Keratinocyte (primary cell): ENCODE measurements at regions not wholly inside any gene's neighbourhood (a gene's known extent, or its start where the extent isn't known, plus 50 kb on each side); places are given as distances from the start of the nearest gene placed in this dataset.

ENCODE experiments used
- EZH2 ChIP-seq: IDR thresholded peaks from one replicate; pipeline ENCODE4 v1.6.1; 2012; ENCODE audit warnings: inconsistent platforms, mild to moderate bottlenecking, low read length, moderate library complexity
- TF ChIP-seq, protein P1 (sequence below), 3 experiments: IDR thresholded peaks in 1 of 3; conservative IDR thresholded peaks in 1 of 3; optimal IDR thresholded peaks in 1 of 3; 2 replicates in 2 of 3; 3 replicates in 1 of 3; pipeline versions ENCODE3 to v1.5.1; 2011; ENCODE audit warnings: low read length in 3 of 3, mild to moderate bottlenecking in 3 of 3, moderate library complexity in 2 of 3, control low read depth in 1 of 3, inconsistent platforms in 1 of 3; ENCODE audit not compliant: insufficient read depth in 2 of 3; ENCODE audit errors: extremely low read depth in 1 of 3

DNA sequence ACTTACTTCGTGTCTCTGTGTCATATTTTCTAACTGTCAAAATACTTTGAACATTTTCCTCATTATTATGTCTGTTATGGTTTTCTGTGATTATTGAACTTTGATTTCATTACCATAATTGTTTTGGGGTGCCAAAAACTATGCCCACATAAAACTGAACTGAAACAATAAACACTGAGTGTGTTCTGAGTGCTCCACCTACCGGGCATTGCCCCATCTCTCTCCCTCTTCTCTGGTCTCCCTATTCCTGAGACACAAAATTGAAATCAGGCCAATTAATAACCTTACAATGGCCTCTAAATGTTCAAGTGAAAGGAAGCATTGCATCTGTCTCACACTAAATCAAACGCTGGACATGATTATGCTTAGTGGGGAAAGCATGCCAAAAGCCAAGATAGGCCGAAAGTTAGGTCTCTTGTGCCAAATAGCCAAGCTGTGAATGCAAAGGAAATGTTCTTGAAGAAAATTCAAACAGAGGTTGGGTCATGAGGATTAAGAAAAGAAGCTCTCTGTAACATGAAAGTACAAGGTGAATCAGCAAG, 972.3 kb downstream of the PCDH7 start:
- TF ChIP-seq, protein P1, sequence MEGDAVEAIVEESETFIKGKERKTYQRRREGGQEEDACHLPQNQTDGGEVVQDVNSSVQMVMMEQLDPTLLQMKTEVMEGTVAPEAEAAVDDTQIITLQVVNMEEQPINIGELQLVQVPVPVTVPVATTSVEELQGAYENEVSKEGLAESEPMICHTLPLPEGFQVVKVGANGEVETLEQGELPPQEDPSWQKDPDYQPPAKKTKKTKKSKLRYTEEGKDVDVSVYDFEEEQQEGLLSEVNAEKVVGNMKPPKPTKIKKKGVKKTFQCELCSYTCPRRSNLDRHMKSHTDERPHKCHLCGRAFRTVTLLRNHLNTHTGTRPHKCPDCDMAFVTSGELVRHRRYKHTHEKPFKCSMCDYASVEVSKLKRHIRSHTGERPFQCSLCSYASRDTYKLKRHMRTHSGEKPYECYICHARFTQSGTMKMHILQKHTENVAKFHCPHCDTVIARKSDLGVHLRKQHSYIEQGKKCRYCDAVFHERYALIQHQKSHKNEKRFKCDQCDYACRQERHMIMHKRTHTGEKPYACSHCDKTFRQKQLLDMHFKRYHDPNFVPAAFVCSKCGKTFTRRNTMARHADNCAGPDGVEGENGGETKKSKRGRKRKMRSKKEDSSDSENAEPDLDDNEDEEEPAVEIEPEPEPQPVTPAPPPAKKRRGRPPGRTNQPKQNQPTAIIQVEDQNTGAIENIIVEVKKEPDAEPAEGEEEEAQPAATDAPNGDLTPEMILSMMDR (optimal IDR thresholded peaks at IDR 0.05 in 1 of 3, IDR thresholded peaks at IDR 0.05 in 1 of 3, conservative IDR thresholded peaks at IDR 0.05 in 1 of 3; ENCODE audit: extremely low read depth in 1 of 3, insufficient read depth in 2 of 3, low read length in 3 of 3) = peak in 2 of 3 experiments; percentile 4 to 28
- no peak for TF ChIP-seq EZH2
